Nucleus accumbens (tissue), 56 donors: ENCODE measurements at regions not wholly inside any gene's neighbourhood (a gene's known extent, or its start where the extent isn't known, plus 50 kb on each side); places are given as distances from the start of the nearest gene placed in this dataset.
A peak's percentile ranks its signal among the peaks of the same experiment; 100 is the strongest.

Experiments used
- DNase-seq, 56 donors: peaks; one replicate each; lab custom pipeline; 2025; lab: John Stamatoyannopoulos, UW

DNA sequence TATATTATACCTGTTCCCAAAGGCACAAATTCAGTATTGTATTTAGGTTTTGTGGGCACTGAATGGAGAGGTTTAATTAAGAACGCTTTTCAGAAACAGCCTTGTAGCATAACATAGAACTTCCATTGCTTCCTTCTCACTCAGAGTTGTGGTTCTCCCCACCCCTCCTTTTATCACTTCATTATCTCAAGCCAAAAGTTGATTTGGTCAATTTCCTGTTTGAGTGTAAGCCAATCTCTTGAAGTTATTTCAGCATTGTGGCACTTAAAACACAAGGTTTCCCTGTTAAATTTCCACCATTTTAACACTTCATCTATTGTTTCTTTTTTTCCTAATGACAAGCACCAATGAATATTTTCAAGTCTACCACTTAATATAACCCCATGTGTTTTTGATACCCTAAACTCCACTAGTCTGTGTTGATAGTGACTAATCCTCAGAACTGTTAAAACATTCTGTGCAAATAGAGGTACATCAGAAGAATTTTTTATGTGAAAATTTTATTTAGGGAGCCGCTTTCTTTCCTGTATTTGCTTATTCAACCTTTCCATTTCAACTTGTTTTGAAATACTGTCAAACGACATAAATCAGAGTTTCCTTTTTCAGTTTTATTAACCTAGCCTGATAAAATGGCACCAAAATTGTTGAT, 340.1 kb downstream of the BCAT1 start:
- DNase-seq: no peak

- no peak for DNase-seq
Observed at GRCh38 chr12:24608108-24608507, 340.8 kb downstream of the BCAT1 start.

- no peak for DNase-seq
Observed at GRCh38 chr12:24605916-24606315, 343.0 kb downstream of the BCAT1 start.

GRCh38 chr12:24605466-24605865, 343.4 kb downstream of the BCAT1 start:
- DNase-seq: no peak

DNA sequence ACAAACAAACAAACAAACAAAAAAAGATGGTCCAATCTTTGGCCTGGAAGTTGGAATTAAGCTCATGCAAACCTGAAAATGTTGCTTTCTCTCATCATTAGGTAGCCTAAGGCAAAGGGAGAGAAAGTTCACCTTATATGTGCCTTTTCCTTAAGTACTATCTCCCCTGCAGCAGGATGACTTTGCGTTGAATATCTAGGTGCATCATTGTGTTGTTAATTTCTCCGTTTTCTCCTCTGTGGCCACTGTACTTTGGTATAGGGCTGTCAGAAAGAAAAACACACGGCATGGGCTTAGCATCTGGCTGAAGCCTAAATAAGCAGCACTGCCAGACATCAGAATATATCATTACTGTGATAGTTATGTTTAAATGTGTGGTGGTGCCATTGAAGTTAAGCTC, 345.5 kb downstream of the BCAT1 start:
- no peak for DNase-seq

- no peak for DNase-seq
Observed at GRCh38 chr12:24600996-24601395, 347.9 kb downstream of the BCAT1 start.

- DNase-seq: no peak
Observed at GRCh38 chr12:24600551-24600950, 348.4 kb downstream of the BCAT1 start.

- no peak for DNase-seq
Observed at GRCh38 chr12:24599736-24600135, 349.2 kb downstream of the BCAT1 start.

DNA sequence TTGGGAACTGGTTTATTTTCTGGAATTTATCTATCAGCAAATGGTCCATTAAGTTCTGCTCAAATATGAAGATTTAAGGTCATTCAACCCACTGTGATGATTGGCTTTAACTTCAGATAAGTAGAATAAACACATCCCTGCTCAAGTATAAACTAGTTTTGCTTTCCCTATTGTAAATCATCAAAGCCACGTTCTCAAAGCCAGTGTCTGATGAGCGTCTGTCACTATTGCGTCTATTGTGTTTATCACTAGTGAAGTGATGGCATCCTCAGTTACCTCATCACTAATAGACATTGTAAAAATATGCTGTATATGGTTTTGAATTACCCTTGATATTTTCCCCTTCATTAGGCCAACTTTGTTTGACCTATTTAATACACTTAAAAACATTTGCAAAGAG, 351.3 kb downstream of the BCAT1 start:
- no peak for DNase-seq

- no peak for DNase-seq
Observed at GRCh38 chr12:24596768-24597388, 352.0 kb downstream of the BCAT1 start.

DNA sequence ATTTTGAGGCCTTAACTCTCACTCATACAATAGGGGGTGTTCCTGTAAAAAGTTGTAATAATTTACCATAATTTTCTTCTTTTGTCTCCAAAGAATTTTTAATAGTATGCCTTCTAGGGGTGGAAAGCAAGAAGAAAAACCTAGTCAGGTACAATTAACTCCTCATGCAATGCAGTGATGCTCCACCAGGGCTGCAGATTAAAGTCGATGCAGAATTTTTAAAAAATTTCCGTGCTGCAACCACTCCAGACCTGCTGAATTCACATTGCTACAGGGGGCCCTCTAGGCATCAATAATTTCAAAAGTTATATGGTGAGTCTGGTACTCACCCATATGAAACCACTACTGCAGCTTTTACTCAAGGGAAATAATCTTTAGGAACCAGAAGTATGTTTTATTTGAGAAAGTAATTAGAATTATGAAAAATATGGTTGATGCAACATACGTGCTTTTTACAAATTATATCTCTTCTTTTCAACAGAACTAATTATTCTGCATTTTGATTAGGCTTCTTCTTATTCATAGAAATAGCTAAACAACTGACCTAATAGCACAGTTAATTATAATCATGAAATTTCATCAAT, 353.2 kb downstream of the BCAT1 start:
- no peak for DNase-seq

GRCh38 chr12:24591715-24592440, 357.0 kb downstream of the BCAT1 start:
- no peak for DNase-seq

DNA sequence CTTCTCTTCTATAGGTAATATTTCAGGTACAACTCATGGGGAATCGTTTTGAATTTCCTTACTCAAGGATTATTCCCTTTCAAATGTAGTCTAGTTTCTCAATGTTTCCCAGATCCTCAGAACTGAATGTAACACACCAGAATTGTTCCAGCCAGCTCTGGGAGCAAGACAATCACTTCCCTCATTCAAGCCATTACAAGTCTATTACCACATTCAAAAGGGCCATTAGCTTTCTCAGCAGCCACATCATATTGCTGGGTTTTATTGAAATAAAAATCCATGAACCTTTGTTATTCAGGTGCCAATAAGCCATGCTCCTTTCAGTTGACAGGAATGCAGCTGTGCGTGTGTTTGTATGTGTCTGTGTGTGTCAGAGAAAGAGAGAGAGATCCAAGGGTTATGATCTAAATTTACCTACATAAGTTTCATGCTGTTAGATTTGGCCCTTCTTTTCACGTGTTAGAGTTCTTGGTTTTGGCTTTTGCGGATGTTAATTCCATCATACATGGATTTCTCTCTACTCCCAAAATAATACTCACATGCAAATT, 357.7 kb downstream of the BCAT1 start:
- no peak for DNase-seq

GRCh38 chr12:24586293-24586692, 362.6 kb downstream of the BCAT1 start:
- DNase-seq: no peak

DNA sequence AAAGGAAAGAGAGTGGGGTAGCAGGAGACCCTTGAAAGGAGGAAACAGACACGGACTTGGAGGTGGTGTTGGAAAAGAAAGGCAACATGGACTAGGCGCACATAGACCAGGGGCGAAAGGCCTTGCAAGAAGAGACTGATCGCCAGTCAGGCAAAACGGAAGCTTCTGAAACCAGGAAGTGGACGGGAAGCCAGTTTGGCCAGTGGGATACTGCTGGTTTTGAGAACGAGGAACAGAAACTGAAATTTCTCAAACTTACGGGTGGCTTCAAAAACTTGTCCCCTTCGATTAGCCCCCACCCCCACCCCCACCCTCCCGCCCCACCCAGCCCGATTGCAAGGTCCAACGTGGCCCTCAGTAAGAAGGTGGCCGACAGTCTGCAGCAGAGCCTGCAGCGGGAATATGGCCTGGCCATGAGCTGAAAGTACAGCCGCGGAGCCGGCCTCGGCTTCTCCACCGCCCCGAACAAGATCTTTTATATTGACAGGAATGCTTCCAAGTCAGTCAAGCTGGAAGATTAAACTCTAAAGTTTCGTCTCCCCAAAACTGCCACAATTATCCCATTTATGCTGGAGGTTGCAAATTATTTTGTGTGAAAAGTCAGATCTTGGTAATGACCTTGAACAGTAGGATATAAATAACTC, 364.7 kb downstream of the BCAT1 start:
- DNase-seq: peak in 1 of 56 donors; percentile 1

- DNase-seq: no peak
Observed at GRCh38 chr12:24582954-24583601, 365.8 kb downstream of the BCAT1 start.

DNA sequence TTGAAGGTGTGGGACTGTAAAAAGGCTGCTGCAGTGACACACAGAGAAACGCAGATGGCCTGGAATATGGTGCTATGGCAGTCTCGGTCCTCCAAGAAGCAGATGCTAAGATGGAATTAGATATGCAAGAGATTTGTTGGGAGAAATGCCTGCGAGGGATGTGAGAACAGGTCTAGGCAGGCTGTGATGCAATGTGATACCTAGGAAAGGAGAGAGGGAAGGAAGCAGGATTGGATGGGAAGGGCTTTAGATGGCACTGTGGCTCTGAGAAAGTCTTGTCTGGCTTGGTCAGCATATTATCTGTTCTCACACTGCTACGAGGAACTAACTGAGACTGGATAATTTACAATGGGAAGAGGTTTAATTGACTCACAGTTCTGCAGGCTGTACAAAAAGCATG, 374.4 kb downstream of the BCAT1 start:
- DNase-seq: no peak

GRCh38 chr12:24573621-24574020, 375.3 kb downstream of the BCAT1 start:
- no peak for DNase-seq

- DNase-seq: no peak
Observed at GRCh38 chr12:24565300-24565699, 383.6 kb downstream of the BCAT1 start.

GRCh38 chr12:24562771-24563431, 386.0 kb downstream of the BCAT1 start:
- peak in 23 of 56 donors; percentile 6 to 61 (median 29) for DNase-seq
